Stimulated activated CD8-positive, alpha-beta memory T cell treated with anti-CD3 and anti-CD28 coated beads, Interleukin-2, amount 100 ng/mL, for 48 hours (primary cell): ENCODE measurements at regions not wholly inside any gene's neighbourhood (a gene's known extent, or its start where the extent isn't known, plus 50 kb on each side); places are given as distances from the start of the nearest gene placed in this dataset.

Source experiments
- DNase-seq, 2 donors: peaks; one replicate each; pipeline ENCODE4 v3.0.0-alpha.2; 2020; ENCODE audit warnings: low read depth in 2 of 2

DNA sequence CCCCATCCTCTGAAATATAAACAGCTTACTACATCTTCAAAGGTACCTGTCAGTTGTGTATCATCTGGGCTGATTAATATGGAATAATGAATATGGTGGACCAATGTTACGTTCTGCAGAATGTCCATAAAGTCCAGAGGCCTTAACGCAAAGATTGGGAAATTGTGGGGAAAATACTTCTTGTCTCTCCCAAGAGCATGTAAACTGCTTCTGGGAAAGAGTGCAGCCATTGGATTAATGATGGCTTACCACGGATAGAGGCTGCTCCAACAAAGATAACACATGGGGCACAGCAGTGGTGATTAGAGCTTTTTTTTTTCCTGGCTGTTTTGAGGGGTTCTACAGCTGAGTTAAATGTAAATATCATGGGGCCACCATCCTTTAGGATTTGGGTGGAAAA, 340.4 kb upstream of the AKR1E2 start:
- no peak for DNase-seq

DNA sequence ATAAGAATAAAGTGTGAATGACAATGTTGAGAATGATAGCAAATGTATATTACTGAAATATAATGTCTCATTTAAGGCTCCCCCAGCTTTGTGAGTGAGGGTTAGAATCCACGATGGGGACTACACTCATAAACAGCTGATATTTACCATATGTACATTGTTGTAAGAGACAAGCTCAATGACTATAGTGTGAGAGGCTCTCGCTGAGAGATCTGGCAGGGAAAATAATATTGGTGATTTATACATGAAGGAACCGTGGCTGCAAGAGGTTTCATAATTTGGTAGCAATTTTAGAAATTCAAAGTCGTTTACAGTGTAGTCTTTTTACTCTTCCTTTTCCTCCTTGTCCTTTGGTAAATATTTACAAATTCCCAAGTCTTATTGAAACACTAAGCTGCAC, 342.2 kb upstream of the AKR1E2 start:
- no peak for DNase-seq

GRCh38 chr10:4482659-4483058, 343.3 kb upstream of the AKR1E2 start:
- no peak for DNase-seq

DNA sequence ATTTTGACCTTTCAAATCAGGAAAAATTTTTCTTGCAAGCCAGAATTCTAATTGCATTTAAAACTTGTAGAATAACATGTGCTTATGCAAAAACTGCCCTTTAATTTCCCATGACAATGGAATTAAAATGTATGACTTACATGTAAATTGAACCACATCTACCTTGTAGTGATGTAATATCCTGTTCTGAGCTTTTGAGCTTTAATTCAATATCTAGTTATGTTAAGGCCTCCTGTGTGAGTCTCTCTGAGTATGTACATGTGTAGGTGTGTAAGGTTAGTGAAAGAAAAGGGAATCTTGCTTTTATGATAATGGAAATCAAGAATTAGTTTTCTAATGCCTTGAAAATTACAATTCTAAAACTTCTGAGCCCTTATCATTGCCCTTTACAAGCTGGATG, 344.8 kb upstream of the AKR1E2 start:
- no peak for DNase-seq

GRCh38 chr10:4479342-4479741, 346.7 kb upstream of the AKR1E2 start:
- DNase-seq = no peak

- DNase-seq = no peak
Observed at GRCh38 chr10:4477664-4478063, 348.3 kb upstream of the AKR1E2 start.

DNA sequence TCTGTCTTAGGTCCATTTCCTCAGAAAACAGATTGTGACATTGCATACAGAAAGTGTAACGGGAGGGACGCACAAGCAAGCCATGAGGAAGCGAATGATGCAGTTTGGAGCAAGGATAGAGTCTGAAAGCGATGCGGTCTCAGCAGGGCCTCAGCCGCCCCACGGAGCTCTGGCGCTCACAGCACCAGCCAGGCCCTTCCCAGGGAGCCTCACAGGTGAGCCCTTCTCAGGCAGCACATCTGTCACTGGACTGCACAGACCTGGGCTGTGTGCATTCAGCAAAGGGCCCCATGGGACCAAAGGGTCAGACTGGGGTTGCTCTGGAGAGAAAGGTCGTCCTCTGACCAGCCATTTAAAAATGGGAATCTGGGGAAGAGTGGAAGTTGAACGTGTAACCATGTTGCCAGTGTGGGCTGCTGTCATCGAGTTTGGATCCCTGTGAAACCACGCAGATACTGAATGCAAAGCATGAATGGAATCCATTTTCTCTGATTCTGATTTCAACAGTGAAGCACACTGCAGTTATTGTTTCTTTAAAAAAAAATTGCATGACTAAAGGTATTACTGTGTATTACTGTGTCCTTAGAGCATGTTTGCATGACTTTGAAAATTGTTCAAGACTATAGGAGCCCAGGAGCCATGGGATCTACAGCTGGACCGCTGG, 350.0 kb upstream of the AKR1E2 start:
- no peak for DNase-seq

DNA sequence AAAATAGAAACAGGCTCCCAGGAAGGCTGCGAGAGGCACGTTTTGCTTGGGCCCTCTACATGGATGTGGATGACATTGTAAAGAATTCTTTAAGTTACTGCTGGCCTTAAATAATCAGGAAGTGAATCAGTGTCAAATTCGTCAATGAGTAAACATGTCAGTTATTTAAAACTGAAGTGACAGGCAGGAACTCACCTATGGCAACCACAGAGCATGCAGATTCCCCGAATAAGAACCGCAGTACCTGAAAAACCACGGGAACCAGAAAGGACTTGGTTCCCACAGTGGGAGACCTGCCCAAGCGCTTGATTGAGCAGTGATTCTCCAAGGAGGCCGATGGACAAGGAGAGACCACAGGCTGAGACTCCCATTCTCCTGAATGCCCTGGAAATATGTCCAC, 351.2 kb upstream of the AKR1E2 start:
- no peak for DNase-seq

DNA sequence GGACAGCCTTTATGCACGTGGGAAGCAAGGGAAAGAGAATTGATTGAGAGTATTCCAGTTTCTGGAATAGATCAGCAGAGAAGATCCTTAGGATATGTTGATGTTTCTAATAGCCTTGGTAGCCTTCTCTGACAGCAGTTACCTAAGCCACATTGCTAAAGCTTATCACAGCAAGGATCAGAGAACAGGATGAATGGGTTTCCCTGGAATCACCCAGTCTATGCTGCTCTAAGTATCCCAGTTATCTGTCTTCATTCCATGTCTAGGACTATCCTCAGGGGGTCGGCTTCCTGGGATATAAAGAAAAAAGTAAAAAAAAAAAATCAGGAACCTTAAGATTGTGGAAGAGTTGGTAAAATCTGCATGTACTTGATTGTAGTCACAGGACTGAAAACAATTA, 352.0 kb upstream of the AKR1E2 start:
- DNase-seq = no peak

DNA sequence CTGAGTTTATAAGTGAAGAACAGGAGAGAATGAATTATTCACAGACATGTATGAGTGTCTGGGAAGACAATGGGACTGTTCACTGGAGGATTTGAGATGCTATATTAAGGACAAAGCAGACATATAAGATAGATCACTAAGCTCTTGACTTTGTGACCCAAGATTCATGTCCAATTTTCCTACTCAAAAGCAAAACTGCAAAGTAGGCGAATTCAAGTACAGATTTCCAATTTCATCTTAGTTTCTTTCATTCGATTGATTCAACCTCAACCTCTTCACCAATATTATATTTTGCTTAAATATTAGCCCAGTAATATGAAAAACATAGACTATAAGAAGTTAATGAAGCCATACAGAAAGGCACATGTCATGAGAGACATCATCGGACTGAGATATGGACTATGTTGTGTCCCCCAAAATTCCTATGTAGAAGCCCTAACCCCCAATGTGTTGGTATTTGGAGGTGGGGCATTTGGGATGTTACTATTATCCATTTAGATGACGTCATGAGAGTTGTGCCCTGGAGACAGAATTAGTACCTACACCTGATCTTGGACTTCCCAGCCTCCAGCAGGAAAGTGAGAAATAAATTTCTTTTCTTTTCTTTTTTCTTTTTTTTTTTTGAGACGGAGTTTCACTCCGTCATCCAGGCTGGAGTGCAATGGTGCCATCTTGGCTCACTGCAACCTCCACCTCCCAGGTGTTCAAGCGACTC, 353.7 kb upstream of the AKR1E2 start:
- no peak for DNase-seq

GRCh38 chr10:4470231-4470835, 355.7 kb upstream of the AKR1E2 start:
- no peak for DNase-seq

- no peak for DNase-seq
Observed at GRCh38 chr10:4467481-4467880, 358.5 kb upstream of the AKR1E2 start.

DNA sequence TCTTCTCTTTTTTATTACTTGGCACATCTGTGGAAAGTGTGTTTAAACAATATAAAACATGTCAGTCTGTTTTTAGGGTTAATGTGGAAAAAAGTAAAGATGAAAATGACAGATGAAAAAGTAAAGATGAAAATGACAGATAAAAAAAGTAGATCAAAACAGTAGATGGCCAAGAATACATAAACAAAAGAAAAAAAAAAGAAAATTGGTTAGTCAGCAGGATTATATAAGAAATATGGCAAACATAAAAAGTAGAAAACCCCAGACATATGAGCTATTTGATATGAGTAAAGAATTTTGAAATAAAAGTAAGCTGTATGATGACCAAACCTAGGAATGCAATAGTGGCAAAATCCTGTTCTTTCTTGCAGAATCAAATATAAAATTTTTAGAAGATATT, 365.7 kb upstream of the AKR1E2 start:
- DNase-seq = no peak

- no peak for DNase-seq
Observed at GRCh38 chr10:4459531-4459930, 366.5 kb upstream of the AKR1E2 start.

DNA sequence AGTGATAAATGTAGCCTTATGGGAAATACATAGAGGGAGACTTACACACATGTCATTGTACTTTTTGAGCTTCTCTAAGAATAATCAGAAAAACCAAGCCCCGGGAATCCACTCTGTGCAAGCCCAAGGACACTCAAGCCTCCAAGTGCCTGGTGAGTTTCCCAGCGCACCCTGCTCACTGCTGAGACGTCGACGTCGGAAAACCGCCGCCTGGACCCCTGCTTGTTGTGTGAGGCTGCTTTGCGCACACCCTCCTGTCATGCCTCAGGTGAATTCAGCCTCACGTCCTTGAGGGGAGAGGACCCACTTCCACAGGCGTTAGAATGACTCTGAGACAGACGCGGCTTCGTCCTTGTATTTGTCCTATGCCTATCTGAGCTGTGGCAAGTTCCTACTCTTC, 368.4 kb upstream of the AKR1E2 start:
- no peak for DNase-seq

DNA sequence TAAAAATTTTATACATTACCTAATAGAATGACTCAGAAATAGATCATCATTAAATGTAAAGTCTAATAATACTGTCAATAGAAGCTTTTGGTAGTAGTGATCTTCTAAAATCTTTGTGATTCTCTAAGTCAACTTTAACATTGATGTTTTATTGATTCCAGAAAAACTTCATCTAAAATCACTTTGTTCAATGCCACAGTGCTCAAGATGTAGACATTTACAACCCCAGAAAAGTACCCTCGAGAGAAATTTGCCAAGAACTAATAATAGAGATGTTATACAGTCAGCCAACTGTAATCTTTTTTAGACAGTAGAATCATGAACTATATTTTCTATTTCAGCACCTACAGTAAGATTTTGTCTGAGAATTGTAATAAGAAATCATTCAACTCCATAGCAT, 369.2 kb upstream of the AKR1E2 start:
- DNase-seq = no peak

- DNase-seq = no peak
Observed at GRCh38 chr10:4456279-4456678, 369.7 kb upstream of the AKR1E2 start.

- no peak for DNase-seq
Observed at GRCh38 chr10:4453950-4454349, 372.1 kb upstream of the AKR1E2 start.

- DNase-seq = no peak
Observed at GRCh38 chr10:4453276-4453675, 372.7 kb upstream of the AKR1E2 start.

- no peak for DNase-seq
Observed at GRCh38 chr10:4450981-4451908, 374.8 kb upstream of the AKR1E2 start.

GRCh38 chr10:4450169-4450568, 375.8 kb upstream of the AKR1E2 start:
- DNase-seq = no peak

- no peak for DNase-seq
Observed at GRCh38 chr10:4448030-4448429, 378.0 kb upstream of the AKR1E2 start.
